Right forelimb (tissue), 1 donor: ENCODE measurements at regions not wholly inside any gene's neighbourhood (a gene's known extent, or its start where the extent isn't known, plus 50 kb on each side); places are given as distances from the start of the nearest gene placed in this dataset.

Source experiments
- DNase-seq: peaks from one replicate; pipeline ENCODE4 v3.0.0-alpha.2; 2018

- no peak for DNase-seq
Observed at GRCh38 chr10:44240584-44241205, 144.2 kb downstream of the CXCL12 start.

GRCh38 chr10:44238212-44238611 lies 146.7 kb downstream of the CXCL12 start:
- DNase-seq: no peak

- DNase-seq: no peak
Observed at GRCh38 chr10:44237364-44238049, 147.4 kb downstream of the CXCL12 start.

- no peak for DNase-seq
Observed at GRCh38 chr10:44235363-44235762, 149.5 kb downstream of the CXCL12 start.

GRCh38 chr10:44234483-44234875 lies 150.4 kb downstream of the CXCL12 start:
- DNase-seq: no peak

- DNase-seq: peak; percentile 54
Observed at GRCh38 chr10:44233561-44234482, 151.1 kb downstream of the CXCL12 start.

GRCh38 chr10:44217274-44217820 lies 167.6 kb downstream of the CXCL12 start:
- DNase-seq: no peak

- DNase-seq: no peak
Observed at GRCh38 chr10:44216073-44216472, 168.8 kb downstream of the CXCL12 start.

GRCh38 chr10:44209811-44210210 lies 175.1 kb downstream of the CXCL12 start:
- DNase-seq: no peak

- DNase-seq: no peak
Observed at GRCh38 chr10:44207160-44207559, 177.7 kb downstream of the CXCL12 start.

GRCh38 chr10:44206127-44206818 lies 178.6 kb downstream of the CXCL12 start:
- DNase-seq: no peak

GRCh38 chr10:44205067-44205466 lies 179.8 kb downstream of the CXCL12 start:
- DNase-seq: no peak

GRCh38 chr10:44203535-44203934 lies 181.4 kb downstream of the CXCL12 start:
- DNase-seq: no peak

GRCh38 chr10:44202952-44203351 lies 181.9 kb downstream of the CXCL12 start:
- DNase-seq: no peak

GRCh38 chr10:44201656-44202055 lies 183.2 kb downstream of the CXCL12 start:
- no peak for DNase-seq

- no peak for DNase-seq
Observed at GRCh38 chr10:44201011-44201410, 183.9 kb downstream of the CXCL12 start.

- DNase-seq: no peak
Observed at GRCh38 chr10:44199991-44200655, 184.8 kb downstream of the CXCL12 start.

GRCh38 chr10:44199267-44199666 lies 185.6 kb downstream of the CXCL12 start:
- no peak for DNase-seq

- DNase-seq: no peak
Observed at GRCh38 chr10:44198780-44199097, 186.2 kb downstream of the CXCL12 start.

- no peak for DNase-seq
Observed at GRCh38 chr10:44198096-44198779, 186.7 kb downstream of the CXCL12 start.

GRCh38 chr10:44197646-44198045 lies 187.3 kb downstream of the CXCL12 start:
- no peak for DNase-seq

GRCh38 chr10:44196336-44196735 lies 188.6 kb downstream of the CXCL12 start:
- no peak for DNase-seq
